ENCODE measurements at regions not wholly inside any gene's neighbourhood (a gene's known extent, or its start where the extent isn't known, plus 50 kb on each side); places are given as distances from the start of the nearest gene placed in this dataset.

GRCh38 chr22:19625331-19626041 lies 88.8 kb upstream of the SEPTIN5 start:
- no peak for DNase-seq

DNA sequence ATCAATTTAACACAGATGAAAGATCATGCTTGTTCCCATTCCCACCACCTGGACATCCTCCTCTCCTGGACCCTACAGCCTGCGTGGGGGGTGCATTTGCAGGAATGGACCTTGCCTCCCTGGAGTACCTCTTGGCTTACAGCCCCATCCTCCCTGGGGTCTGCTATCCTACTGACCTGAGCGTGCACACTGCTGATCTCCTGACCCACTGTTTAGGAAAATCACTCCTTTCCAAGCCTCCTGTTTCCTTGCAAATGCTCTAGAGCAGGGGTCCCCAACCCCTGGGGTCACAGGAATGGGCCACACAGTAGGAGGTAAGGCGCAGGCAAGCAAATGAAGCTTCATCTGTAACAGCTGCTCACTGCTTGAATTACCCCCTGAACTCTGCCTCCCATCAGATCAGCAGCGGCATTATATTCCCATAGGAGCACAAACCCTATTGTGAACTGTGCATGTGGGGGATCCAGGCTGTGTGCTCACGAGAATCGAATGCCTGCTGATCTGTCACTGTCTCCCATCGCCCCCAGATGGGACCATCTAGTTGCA lies 88.2 kb upstream of the SEPTIN5 start:
- DNase-seq = no peak

- no peak for DNase-seq
Observed at GRCh38 chr22:19626666-19627065, 87.6 kb upstream of the SEPTIN5 start.

DNA sequence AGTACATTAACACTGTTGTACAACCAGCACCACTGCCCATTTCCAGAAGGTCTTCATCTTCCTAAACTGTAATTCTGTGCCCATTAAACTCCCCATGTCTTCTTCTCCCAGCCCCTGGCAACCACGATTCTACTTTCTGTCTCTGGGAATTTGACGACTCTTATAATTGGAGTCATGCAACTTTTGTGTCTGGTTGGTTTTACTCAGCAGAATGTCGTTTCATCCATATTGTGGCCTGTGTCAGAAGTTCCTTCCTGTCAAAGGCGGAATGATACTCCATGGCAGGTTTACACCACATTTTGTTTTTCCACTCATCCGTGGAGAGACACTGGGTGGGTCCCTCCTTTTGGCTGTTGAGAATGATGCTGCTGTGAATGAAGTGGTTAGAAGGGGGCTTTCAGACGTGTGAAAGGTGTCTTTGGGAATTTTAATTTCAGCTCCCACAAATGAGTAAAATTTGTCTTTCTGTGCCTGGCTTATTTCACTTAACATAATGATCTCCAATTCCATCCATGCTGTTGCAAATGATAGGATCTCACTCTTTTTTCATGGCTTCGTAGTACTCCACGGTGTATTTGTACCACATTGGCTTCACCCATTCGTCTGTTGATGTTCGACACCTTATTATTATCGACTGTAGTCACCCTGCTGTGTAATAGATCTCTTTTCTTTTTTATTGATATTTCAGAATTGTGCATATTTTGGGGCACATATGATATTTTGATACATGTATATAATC lies 86.1 kb upstream of the SEPTIN5 start:
- no peak for DNase-seq

DNA sequence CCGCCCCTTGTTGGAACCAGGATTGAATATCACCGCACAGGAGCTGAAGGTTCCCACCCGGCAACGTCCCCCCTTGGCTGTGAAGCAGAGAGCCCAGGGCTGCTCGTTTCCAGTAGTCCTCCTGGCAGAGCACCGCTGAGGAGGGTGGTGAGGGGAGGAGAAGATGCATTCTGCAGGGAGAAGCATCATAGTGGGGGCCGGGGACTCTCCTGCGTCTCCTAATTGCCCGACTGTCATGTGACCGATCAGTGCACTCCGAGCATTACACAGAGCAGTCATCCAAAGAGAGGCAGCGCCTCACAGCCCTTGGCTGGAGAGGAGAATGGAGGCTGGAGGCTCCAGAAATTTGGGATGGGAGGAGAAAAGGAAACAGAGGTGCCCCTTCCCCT lies 85.0 kb upstream of the SEPTIN5 start:
- DNase-seq = no peak

DNA sequence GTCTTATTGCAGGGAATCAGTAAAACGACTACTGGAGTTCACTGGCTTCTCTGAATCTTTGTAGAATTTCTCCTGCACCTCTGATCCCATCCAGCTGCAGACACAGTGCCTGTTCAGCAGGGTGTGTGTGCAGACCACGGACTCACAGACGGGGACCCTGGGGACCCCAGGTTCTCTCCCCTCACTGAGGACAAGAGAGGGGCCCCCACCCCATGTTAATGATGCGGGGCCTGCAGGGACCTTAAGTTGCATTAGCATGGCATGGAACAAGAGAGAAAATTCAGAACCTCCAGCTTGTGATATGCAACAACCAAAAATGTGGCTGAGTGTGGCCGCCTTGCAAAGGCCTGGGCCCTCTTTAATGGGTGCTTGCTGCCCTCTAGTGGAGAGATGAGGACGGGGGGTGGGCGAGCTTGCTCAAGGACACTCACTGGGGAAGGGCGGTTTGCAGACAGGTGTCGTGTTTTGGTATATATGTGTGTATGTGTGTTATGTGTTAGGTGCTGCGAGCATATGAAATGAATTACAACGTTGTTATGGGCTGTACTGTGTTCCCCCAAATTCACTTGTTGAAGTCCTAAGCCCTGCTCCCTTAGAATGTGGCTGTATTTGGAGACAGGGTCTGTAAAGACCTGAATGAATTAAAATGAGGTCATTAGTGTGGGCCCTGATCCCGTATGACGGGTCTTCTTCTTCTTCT lies 84.4 kb upstream of the SEPTIN5 start:
- peak; percentile 79 for DNase-seq

DNA sequence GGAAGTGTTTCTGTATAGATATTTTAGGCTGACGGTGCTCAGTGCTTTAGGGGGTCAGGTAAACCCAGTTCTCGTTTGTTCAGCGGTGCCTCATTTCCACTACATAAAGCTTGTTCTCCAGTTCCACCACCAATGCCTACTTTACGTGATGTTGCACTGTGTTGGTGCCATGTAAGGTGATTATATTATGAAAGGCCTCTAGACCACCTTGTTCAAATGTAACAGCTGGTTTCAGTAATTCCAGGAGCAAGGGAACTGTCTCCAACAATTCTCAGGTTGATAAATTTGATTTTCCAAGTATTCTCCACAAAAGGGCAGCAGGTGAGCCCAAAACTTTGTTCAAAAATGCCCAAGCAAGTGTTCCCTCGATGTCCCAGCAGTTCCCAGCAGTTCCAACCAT lies 83.7 kb upstream of the SEPTIN5 start:
- DNase-seq = no peak

- DNase-seq = peak; percentile 48
Observed at GRCh38 chr22:19631899-19632667, 82.2 kb upstream of the SEPTIN5 start.

DNA sequence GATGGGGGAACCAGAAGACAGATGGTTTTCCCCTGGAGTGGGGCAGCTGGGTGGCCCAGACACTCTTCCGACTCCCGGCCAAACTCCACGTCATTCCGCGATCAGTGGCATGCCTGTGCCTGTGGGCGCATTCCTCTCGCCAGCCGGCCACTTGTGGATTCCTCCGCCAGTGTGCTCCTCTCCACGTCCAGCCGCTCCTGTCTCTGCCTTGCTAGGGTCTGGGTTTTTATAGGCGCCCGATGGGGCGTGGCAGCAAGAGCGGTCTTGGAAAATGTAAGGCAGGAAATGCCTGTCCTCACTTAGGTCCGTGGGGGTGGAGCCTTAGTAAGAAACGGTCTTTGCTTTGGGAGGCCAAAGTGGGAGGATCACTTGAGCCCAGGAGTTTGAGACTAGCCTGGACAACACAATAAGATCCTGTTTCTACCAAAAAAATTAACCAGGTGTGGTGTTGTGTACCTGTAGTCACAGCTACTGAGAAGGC lies 81.6 kb upstream of the SEPTIN5 start:
- DNase-seq = no peak

DNA sequence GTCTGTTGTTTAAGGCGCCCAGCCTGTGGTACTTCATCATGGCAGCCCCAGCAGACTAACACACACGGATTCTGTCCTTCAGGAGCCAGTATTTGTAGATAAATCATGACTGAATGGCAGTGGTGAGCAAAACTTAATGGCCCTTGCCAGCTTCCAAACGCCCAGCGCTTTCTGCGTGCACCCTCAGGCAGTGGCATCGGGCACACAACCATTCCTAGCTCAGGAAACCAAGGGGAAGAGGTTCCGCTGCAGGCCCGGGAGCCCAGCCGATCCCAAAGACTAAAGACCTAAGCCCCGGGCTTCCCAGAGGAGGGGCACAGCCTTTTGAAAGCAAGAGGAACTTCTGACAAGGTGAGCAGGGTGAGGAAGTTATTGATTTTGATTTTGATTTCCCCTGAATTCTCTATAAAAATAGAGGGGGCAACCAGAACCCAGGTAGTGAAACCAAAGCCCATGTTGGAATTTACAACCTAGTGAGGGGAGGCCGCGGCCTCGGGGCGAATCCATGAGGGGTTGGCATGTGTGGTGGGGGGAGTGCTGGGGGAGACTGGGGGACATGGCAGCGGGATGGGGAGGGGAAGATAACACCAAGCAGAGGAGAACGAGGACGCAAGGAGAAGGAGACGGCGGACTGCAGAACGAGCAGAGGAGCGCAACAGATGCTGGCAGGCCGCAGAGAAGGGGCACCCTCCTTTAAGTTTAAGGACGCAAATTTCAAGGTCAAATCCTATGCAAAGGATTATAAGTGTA lies 79.9 kb upstream of the SEPTIN5 start:
- DNase-seq = no peak

GRCh38 chr22:19635644-19636043 lies 78.7 kb upstream of the SEPTIN5 start:
- DNase-seq = no peak

DNA sequence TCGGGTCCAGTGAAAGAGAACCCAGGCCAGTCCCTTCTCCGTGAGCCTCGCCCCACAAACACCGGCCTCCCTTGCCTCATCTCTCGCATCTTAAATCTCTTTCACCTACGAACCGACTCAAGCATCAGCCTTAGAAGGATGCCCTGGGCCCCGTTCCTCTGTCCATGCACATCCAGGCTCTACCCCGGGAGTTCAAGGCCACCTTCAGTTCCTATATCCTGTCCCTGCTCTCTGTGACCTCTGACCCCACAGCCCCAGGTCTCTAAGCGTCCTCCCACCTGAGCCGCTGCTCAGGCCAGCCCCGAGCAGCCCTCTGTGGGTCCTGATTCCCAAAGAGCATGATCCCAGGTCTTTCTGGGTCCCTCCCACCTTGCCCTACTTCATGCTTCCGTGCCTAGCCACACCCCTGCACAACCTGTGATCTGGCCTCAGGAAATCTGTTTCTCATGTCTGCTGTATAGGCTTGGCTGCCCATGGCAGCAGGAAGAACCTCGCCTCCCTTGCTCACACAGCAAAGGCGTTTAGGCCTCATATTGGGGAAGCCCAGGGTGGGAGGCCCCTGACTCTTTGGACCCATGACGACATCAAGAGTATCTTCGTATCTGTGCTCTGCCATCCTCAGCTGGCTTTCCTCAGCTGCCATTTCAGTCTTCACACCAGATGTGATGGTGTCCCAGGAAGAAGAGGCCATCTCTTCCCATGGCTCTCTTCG lies 77.5 kb upstream of the SEPTIN5 start:
- DNase-seq = no peak

DNA sequence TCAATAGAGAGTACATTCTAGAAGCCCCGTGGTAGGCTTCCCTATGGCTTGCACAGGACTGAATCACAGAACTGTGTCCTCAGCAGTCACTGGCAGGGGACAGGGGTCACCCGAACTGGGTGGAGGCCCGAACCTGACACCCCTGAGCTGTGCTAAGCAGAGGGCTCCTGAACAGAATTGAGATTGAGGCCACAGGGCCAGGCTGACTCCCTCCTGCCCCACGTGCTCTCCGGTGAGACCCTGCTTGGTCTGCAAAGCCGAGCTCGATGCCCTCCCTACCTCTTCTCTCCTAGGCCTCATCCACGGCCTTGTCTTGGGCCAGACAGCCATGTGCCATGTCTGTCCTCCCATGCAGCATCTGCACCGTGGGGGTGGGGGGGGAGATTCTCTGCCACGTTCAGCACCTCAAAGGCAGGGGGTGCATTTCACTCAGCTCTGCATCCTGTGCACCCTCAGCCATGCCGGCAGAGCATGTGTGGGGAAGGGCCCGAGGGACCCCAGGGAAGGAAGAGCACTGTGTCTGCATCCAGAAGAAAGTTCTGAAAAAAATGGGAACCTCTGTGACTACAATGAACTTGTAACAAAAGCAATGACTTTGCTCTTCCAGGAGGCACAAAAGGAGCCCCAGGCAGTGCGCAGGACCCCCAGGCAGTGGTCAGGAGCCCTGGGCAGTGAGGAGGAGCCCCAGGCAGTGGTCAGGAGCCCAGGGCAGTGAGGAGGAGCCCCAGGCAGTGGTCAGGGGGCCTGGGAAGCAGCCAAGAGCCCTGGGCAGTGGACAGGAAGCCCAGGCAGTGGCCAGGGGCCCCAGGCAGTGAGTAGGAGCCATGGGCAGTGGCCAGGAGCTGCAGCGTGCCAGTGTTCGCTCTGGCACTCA lies 76.7 kb upstream of the SEPTIN5 start:
- DNase-seq = no peak

- DNase-seq = no peak
Observed at GRCh38 chr22:19638282-19639015, 75.9 kb upstream of the SEPTIN5 start.

DNA sequence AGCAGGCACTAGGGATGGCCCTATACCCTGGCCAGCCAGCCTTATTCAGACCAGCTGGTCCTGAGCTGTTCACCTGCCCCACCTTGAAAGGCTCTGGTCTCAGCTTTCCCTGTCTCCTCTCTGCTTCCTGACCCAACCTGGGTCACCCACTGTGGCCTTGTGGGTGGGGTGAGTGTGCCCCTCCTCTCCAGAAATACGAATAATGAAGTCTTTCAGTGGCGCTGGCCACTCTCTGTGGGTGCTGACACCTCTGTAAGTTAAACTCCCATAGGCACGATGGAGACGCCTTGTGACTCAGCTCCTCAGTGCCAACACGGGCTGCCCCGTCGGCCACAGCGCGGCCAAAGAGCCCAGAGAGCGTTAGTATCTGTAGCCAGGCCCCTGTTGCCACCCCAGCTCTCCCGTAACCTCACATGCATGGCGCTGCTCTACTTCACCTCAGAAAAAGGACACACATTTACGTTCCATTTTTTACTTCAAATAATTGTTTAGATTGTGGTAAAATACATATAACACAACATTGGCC lies 74.6 kb upstream of the SEPTIN5 start:
- DNase-seq = no peak

- DNase-seq = no peak
Observed at GRCh38 chr22:19640306-19640705, 74.0 kb upstream of the SEPTIN5 start.

DNA sequence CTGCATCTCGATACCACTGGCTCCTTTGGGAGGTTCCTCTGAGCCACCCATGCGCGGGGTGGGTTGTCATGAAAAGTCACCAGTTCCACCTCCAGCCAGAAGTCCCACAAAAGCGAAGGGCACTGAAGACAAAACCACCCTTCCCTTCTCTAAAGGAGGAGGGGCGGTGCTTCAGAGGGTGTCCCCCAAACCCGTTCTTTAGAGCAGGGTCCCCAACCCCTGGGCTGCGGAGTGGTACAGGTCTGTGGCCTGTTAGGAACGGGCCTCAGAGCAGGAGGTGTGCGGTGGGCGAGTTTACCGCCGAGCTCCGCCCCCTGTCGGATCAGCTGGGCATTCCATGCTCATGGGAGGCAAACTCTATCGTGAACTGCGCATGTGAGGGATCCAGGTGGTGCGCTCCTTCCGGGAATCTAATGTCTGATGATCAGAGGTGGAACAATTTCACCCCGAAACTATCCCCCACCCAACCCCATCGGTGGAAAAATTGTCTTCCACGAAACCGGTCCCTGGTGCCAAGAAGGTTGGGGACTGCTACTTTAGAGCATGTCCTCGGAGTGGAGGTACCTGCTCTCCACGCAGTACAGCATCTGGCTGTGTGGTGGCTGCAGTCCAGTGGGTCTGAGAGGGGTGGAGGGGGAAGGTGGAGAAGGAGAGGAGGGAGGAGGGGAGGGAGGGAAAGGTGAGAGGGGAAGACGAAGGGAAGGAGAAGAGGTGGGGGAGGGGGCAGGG lies 72.9 kb upstream of the SEPTIN5 start:
- no peak for DNase-seq

GRCh38 chr22:19641983-19642451 lies 72.3 kb upstream of the SEPTIN5 start:
- DNase-seq = no peak

Data from NCI-H146 (cell line).